HG03442 (cell line): ENCODE measurements at regions not wholly inside any gene's neighbourhood (a gene's known extent, or its start where the extent isn't known, plus 50 kb on each side); places are given as distances from the start of the nearest gene placed in this dataset.

Source experiments
- ATAC-seq: cut with Tn5 transposase; IDR thresholded peaks from one replicate; pipeline ENCODE4 v1.9.1; 2021; ENCODE audit warnings: mild to moderate bottlenecking, moderate library complexity; ENCODE audit not compliant: unreplicated experiment

DNA sequence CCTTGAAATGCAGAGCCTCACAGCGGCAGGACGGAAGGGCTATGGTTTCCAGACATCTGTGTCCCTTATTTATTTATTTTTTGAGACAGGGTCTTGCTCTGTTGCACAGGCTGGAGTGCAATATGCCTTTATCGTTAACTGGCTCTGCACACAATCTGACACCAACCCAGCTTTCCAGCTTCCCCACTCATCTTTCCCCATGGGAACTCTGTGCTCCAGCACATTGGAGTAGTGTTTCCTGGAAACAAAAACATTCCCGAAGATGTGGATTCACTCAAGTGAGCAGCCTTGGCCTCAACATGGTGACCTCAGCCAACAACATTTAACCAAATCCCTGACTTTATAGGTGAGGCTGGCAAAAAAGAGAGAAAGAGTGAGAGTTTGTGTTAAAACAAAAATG is 307.1 kb downstream of the TMEM114 start:
- ATAC-seq = no peak

DNA sequence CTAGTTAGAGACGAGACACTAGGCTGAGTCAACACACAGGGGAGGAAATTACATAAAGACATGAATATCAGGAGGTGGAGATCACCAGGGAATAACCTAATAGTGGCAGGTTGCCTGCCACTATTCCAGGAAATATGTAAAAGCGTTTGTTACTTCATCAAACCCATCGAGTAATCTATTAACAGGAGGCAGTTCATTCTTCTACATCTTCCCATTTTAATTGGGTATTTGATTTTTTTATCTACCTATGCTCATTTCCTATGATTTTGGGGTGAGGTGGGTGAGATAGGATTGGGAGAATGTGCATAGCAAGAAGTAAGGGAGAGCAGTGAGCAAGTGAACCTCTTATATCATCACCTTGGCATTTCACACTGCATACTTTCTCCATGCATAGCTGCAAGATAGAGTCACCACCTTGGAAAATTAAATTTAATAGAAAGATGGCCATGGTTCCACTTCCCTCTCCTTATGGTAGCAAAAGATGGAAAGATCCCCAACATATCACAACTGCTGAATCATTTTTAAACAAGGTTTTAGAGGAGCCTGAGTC is 312.2 kb downstream of the TMEM114 start:
- ATAC-seq = no peak

DNA sequence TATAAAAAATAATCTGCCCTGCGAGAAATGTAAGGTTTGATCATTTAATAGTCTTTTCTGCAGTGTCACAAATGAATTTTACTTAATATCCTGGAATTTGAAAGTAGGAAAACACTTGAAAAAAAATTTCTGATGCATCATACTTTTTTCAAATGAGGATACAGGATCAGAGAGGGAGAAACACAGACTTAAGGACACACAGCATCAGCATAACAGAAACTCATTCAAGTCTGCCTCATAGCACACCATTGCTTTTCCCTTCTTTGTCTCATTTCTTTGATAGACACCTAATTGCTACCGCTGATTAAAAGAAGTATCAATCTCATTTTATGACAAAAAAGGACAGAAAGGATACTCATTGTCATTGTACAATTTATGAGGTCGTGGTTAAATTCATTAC is 319.0 kb downstream of the TMEM114 start:
- no peak for ATAC-seq

DNA sequence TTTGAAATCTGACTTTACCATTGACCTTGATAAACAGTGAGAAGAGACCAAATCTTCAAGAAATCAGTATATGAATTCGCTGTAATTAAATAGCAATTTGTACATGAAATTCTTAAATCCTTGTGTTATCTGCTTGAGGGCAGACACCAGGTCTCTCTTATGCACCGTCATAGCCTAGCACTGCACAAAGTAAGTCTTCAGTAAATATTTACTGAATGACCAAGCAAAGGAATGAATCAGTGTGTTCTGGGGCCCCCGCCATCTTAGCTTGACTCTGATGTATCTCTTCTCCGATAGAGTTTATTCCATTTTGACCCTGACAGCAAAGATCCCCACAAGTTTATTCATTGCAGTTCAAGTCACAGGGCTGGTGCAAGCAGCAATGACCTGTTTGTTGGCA is 328.0 kb downstream of the TMEM114 start:
- ATAC-seq = no peak

DNA sequence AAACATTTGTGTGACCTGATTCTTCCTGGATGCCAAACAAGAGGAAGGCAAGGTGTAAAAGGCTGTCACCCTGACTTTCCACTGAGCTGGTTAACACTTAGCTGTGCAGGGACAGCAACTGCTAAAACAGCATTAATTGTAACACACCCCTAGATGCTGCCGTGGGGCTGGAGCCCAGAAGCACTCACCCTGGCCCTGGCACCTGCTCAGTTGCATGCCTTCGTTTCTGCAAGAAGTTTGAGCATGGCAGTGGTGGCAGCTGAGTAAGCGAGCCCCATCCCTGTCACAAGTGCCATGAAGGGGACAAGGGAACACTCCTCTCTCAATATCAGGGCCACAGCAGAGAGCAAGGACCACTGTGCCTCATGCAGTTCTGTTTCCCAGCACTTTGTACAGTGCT is 330.2 kb downstream of the TMEM114 start:
- no peak for ATAC-seq

DNA sequence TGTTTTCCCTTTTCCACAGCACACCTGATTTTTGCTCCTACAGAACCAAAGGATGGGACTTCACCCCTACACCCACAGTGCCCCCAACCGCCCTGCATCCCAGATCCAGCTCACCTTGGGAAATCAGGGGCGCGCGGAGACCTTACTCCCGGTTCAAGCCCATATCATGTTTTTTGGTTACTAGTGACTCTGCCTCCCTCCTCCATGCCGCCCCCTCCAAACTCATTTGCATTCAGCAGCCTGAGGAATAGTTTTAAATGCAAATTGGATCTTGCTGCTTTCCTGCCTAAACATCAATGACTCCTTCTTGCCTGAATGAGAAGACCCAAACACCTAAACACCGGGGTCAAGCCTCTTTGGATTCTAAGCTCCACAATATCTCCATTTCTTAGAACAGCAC is 331.8 kb downstream of the TMEM114 start:
- ATAC-seq = no peak

DNA sequence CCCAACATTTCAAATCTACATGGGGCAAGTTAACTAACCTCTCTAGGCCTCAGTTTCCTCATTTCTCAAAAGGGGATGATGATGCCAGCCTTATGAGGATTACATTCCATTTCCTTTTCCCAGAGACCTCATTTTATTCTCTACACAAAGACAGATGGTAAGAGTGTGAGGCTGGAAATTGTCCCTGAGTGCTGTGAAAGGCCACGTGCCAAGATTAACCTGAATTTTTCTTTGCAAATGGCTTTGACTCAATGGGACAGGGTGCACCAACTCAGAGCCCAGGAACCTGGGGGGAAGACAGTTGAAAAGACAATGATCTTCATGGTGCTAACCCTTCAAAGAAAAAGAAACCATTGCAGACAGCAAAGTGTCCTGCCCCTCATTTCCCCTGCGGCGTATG is 332.8 kb downstream of the TMEM114 start:
- ATAC-seq = no peak

DNA sequence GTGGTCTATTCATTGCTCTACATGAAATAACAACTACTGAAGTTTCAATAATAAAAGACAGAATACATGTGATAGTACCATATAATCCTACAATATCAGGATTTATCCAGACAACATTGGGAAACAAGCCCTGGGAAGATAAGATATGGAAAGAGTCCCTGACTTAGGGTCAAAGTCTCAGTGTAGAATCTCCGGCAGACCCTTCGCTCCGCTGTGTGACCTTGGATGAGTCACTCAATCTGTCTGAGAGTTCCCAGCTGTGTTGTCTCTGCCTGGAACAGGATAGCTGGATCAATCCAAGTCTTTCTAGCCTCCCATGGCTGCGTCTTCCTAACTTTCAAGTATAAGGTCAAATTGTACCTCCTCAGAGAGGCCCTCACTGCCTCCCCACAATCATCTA is 335.9 kb downstream of the TMEM114 start:
- no peak for ATAC-seq

DNA sequence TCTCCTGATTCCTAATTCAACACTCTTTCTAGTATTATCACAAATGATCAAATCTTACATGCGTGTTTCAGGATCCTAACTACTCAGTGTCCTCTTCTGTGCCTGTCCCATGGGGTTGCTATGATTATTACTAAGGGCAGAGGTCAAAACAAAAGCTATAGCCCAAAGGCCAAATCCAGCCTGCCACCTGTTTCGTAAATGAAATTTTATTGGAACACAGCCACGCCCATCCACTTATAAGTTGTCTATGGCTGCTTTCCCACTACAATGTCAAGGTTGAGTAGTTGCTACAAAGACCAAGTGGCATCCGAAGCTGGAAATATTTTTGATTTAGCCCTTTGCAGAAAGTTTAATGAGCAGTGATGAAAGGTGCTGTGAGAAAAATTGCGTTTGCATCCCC is 336.6 kb downstream of the TMEM114 start:
- ATAC-seq = no peak

DNA sequence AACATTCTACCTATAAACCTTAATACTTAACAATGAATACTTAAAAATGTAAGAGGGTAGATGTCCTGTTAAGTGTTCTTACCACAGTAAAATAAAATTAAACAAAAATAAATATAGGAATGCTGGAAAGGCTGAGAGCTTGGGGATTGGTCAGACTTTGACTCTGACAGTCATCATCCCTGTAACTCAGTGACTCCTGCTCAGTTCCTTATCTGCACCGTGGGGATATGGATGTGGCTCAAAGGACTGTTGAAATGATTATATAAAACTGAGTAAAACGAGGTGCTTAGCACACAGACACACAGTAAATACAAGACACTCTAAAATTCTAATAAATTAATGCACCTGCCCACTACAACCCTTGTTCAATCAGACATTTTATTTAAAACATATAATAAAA is 338.6 kb downstream of the TMEM114 start:
- ATAC-seq = no peak

DNA sequence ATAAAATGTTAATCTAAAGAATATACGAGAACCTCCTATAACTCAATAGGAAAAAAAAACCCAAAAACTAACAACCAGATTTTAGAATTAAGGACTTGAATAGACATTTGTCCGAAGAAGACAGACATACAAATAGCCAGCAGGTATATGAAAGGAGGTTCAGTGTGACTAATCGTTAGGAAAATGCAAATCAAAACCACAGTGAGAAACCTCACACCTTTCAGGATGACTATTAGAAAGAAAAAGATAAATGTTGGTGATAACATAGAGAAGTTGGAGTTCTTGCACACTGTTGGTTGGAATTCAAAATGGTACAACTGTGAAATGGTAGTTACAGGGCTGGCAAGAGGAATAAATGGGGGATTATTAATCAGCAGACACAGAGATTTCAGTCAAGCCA is 339.0 kb downstream of the TMEM114 start:
- peak; percentile 87 for ATAC-seq

DNA sequence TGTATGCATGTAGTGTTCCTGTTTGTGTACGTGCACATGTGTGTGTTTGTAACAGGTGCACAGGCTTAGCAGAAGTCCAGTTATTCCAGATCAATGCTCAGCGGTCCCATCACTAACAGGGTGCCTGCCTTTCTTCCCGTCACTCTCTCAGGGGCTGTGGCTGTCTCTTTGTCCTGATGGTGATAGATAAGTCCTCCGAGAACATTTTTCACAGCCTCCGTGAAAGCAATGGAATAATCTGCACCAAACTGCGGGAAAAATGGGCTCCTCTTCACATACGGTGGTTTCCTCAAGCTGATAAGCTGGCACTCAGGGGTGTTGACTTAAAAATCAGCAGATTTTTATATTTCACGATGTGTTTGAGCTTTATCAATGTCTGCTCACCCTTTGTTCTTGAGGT is 342.3 kb downstream of the TMEM114 start:
- ATAC-seq = no peak

DNA sequence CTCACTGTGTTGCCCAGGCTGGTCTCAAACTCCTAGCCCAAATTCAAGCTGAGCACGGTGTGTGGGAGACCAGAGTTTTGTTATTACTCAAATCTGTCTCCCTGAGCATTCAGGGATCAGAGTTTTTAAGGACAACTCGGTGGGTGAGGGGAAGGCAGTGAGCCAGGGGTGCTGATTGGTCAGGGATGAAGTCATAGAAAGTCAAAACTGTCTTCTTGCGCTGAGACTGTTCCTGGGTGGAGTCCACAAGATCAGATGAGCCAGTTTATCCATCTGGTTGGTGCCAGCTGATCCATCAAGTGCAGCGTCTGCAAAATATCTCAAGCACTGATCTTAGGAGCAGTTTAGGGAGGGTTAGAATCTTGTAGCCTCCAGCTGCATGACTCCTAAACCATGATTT is 346.3 kb downstream of the TMEM114 start:
- no peak for ATAC-seq

DNA sequence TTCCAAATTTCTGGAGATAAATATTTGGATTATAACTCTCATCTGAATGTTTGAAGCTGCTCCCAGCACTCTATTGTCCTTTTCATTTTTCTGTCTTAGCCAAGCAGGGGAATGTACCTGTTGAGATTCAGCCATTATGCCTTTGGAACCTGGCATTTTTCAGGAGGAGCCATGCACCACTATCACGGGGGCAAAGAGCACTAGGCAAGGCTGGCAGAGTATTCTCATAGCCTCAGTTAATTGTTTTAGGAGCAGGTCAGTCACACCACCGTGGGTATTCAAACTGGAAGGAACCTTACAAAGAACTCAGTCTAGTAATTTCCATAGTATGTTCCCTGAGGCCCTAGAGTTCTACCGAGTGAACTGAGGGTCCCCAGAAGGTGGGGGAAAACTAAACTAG is 348.9 kb downstream of the TMEM114 start:
- ATAC-seq = no peak

DNA sequence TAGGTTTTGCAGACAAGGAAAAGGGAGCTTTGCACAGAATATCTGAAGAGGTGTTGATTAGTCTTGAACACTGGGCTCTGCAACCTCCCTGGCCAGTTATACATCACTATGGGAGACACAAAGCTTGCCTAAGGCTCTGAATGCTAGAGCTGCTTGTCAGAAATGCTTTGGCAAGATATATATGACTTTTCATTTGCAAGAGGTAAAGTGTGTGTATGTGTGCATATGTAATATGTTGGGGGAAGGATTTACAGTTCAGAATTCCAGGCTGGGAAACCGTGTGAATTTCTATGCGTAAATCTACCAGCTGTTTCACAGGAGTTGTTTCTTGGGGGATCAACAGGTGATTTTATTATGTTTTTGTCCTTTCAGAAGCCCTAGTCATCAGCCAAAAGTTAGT is 350.9 kb downstream of the TMEM114 start:
- no peak for ATAC-seq

DNA sequence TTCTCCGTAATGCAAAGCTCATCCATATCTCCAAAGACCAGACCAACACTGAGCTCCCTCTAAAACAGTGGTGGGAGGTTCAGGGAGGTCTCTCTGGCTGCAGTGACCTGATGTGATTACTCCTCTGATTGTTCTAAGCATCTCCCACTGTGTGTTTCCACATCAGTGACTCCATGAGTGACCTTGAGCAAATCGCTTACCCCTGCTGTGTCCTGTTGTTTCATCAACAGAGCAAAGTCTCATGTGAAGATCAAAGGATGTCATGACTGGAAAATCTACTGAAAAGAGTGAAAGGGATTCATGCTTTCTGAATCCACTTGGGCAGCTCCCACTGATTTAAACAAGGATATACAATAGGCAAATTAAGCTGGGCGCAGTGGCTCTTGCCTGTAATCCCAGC is 352.9 kb downstream of the TMEM114 start:
- ATAC-seq = no peak

DNA sequence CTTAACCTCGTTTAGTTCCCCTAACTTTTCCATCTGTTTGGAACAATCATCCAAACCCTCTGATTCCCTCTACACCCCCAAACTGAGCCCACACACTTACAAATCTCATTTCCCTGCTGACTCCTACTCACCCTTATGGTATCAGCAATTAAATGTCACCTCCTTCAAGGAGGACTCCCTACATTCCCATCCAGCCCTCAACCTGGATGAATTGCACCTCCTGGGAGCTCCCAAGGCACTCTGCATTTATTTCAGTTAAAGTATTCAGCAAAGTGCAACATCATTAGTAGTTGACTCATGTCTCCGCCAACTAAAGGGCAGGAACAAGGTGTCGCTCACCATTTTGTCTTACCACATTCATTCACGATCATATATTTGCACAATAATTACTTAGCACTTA is 353.5 kb downstream of the TMEM114 start:
- no peak for ATAC-seq

DNA sequence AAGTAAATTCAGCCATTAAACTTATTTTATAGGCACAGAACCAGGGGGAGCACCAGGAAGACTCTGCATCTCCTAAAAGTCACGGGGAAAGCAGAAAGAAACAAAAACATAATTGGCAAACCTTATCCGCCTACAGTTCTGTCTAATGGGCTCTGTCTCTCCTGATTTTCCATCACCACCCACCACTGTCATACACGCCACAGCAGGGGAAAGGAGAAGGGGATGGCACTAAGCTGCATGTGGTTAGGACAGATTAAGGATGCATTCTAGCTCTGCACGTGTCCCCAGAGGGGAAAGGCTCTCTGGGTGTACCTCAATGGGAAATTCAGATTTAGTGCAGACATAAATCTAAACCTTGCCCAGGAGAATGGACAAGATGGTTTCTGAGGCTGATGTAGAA is 359.8 kb downstream of the TMEM114 start:
- ATAC-seq = no peak

DNA sequence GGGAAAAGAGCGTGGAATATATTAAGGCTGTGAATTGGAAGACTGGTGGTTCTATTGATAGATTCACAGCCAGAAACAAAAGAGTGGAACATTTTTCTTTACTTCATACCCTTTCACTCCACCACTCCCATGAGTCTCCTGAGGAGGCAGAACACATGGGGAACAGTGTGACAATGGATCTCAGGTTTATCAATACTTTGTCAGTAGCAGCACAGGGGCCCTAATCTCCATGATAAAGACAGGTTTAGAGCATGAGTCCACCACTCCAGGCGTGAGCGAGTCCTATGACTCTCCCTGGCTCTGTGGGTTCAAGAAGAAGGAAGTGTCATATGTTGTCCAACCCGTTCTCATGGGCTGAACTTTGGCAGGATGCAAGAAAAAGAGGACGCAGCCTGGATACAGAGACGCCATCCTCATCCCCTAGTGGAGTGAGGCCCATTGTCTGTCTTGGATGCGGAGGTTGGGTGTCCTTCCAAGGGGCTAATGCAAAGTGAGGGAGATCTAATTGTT is 361.2 kb downstream of the TMEM114 start:
- no peak for ATAC-seq

DNA sequence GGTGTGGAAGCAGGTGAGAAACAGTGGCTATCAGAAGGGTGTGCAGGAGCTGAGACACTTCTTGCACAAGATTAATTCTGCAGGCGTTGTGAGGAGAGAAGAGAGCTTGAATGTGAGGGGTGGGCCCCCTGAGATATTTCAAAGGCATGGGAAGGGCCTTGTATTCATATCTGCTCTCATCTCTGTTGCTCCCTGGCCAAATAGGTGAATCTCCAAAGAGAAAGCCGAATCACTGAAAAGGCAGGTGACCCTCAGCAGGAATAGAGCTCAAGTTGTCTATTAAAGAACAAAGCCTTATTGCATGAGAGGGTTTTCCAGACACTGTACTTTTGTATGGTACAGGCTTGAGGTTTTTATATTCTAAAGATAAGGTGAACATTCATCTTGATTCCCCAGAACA is 373.1 kb downstream of the TMEM114 start:
- no peak for ATAC-seq

DNA sequence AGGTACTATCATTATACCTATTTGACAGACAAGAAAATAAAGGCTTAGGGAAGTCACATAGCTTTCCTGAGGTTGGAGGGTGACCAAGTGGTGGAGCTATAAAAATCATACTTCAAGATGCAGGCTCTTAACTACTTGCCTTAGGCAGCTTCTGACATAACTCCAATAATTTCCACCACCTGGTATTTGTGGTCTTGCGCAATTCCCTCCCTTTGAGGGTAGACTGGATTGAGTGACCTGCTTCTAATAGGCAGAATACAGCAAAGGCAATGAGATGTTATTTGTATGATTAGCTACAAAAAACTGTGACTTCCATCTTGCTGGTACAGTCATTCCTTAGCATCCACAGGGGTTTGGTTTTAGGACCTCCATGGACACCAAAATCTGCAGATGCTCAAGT is 385.5 kb downstream of the TMEM114 start:
- ATAC-seq = no peak

DNA sequence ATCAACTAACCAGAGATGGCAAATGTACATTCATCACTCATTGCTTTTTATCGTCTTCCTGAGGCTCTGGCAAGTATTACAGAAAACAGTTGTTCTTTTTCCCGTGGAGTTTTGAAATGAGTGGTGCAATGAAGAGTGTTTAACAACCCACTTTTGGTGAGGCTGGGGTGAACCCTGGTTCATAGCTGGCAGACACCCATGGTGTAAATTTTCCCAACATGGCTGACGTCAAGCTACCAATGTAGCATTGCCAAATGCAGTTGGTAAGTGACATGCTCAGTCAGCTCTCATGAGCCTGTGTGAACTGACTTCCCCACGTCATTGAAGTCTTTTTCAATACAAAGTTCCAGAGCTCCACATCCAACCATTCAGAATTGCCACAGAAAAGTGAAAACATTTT is 386.2 kb downstream of the TMEM114 start:
- no peak for ATAC-seq

DNA sequence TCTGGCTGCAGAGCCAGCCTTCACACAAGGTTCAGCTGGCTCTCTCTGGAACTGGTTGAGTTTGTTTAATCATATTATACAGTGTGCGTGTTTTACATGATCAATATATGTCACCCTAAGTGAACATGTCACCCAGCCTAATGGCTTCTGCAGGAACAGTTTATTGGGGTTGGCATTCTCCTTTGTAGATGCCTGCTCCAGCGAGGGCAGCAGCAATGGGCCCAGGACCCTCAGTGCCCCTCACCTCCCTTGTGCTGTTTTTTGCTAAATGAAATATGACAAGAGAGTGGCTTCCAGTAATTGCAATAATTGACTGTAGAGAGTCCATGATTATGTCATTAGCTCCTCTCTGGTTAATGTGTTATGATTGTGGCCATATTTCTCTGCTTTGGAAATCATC is 387.2 kb downstream of the TMEM114 start:
- ATAC-seq = no peak

DNA sequence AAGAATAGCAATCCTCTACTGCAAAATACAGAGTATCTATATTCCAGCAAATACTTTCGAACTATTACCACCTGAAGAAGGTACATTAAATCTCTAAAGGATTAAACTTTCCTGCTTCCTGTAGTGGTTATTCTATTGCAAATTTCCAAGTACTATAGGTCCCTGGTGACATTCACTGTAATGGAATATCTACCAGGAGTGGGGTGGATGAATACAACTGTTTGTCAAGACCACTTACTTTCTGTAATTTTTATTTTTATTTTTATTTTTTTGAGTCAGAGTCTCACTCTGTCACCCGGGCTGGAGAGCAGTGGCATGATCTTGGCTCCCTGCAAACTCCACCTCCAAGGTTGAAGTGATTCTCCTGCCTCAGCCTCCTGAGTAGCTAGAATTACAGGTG is 389.5 kb downstream of the TMEM114 start:
- ATAC-seq = no peak
